ENCODE measurements at regions not wholly inside any gene's neighbourhood (a gene's known extent, or its start where the extent isn't known, plus 50 kb on each side); places are given as distances from the start of the nearest gene placed in this dataset.

DNA sequence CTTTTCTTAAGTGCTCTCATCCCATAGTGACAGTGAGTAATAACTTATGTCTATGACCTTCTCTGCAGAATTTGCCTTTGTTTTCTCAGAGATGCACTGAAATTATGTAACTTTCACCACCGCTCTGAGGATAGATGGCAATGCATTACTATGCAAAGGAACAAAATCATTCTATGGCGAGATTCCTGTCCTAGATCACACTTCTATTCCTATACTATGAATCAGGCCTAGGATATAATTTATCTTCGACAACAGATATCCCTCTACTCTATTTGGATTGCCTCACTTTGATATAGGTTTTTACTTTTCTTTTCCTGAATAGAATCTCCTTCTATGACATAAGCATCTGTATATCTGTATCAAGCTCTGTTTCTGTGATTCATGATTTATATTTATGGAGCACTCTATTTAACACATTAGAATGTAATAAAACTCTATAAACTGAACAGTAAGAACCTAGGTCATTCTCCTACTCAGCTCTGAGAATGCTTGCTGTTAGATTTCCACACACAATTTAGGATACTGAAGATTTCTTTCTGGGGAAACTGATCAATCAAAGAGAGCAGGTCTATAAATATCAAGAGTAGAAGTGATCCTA lies 1082.3 kb upstream of the ADGRL3 start:
- no peak for DNase-seq (ENCODE audit: extremely low spot score, unreplicated experiment)
- Mint-ChIP-seq H3K9me3 (ENCODE audit: unreplicated experiment) (no peaks in the 10 kb centered on the region), H3K4me3 (ENCODE audit: unreplicated experiment) (no peak overlapping the region), H3K4me1 (ENCODE audit: unreplicated experiment) (no peaks in the 10 kb centered on the region), H3K36me3 (ENCODE audit: unreplicated experiment) (no peaks in the 10 kb centered on the region), H3K27me3 (ENCODE audit: unreplicated experiment) (peaks cover 5% of the 10 kb centered on the region), H3K27ac (ENCODE audit: unreplicated experiment) (no peak overlapping the region)
- TF ChIP-seq CTCF (IDR thresholded peaks at IDR 0.05), result no peak

DNA sequence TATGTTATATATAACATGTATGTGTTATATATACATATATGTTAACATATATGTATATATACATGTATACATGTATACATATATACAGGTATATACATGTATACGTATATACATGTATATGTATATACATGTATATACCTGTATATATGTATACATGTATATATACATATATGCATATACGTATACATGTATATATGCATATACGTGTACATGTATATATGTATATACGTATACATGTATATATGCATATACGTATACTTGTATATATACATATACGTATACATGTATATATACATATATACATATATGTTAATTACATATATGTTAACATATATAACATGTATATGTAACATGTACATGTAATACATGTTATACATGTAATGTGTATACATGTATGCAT lies 1077.3 kb upstream of the ADGRL3 start:
- Mint-ChIP-seq H3K36me3 (ENCODE audit: unreplicated experiment) (no peaks in the 10 kb centered on the region), H3K27me3 (ENCODE audit: unreplicated experiment) (no peaks in the 10 kb centered on the region), H3K27ac (ENCODE audit: unreplicated experiment) (no peak overlapping the region), H3K4me1 (ENCODE audit: unreplicated experiment) (no peaks in the 10 kb centered on the region), H3K4me3 (ENCODE audit: unreplicated experiment) (no peak overlapping the region), H3K9me3 (ENCODE audit: unreplicated experiment) (no peaks in the 10 kb centered on the region)
- no peak for TF ChIP-seq CTCF (IDR thresholded peaks at IDR 0.05)
- no peak for DNase-seq (ENCODE audit: extremely low spot score, unreplicated experiment)

DNA sequence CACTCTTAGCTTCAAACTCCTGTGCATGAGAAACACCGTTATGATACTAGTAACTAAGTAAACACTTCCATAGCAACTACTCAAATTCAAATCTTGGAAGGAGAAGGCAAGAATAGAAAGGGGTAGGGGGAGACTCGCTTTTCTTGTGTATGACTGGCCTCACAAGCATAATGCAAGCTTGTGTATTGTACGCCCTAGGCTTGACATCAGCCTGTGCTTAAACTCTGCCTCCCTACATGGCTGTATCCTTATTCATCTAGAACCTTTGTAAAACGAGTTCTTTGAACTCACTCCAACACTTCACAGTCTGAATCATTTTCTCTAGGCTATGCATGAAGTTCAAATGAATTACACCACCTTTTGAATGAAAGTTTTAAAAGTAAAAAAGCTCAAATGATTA lies 1071.2 kb upstream of the ADGRL3 start:
- no peak for TF ChIP-seq CTCF (IDR thresholded peaks at IDR 0.05)
- no peak overlapping the region for H3K4me3 Mint-ChIP-seq (ENCODE audit: unreplicated experiment)
- peaks cover 4% of the 10 kb centered on the region for H3K4me1 Mint-ChIP-seq (ENCODE audit: unreplicated experiment)
- no peaks in the 10 kb centered on the region for H3K9me3 Mint-ChIP-seq (ENCODE audit: unreplicated experiment)
- H3K27me3 Mint-ChIP-seq (ENCODE audit: unreplicated experiment), result no peaks in the 10 kb centered on the region
- H3K36me3 Mint-ChIP-seq (ENCODE audit: unreplicated experiment), result no peaks in the 10 kb centered on the region
- DNase-seq (ENCODE audit: extremely low spot score, unreplicated experiment), result no peak
- H3K27ac Mint-ChIP-seq (ENCODE audit: unreplicated experiment), result no peak overlapping the region

DNA sequence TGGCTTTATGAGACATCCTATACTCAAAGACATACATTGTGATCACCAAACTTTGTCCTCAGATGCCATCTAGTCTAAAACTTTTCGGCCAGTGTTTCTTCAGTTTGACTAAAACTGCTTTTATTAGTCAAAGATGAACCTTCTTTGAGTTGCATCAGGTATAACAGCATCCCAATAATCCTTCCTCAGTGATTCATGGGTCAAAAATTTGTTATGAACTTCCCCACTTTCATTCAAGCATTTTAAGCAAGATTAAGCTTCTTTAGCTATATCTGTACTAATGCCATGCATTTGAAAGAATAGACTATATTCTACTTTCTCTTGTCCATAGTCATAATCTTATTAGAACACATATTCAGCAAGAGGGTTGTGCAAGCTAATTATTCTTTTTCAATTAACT lies 1070.4 kb upstream of the ADGRL3 start:
- DNase-seq (ENCODE audit: extremely low spot score, unreplicated experiment), result no peak
- H3K4me1 Mint-ChIP-seq (ENCODE audit: unreplicated experiment), result peaks cover 4% of the 10 kb centered on the region
- no peaks in the 10 kb centered on the region for H3K9me3 Mint-ChIP-seq (ENCODE audit: unreplicated experiment)
- H3K27ac Mint-ChIP-seq (ENCODE audit: unreplicated experiment), result no peak overlapping the region
- H3K27me3 Mint-ChIP-seq (ENCODE audit: unreplicated experiment), result no peaks in the 10 kb centered on the region
- no peak for TF ChIP-seq CTCF (IDR thresholded peaks at IDR 0.05)
- no peaks in the 10 kb centered on the region for H3K36me3 Mint-ChIP-seq (ENCODE audit: unreplicated experiment)
- H3K4me3 Mint-ChIP-seq (ENCODE audit: unreplicated experiment), result no peak overlapping the region

DNA sequence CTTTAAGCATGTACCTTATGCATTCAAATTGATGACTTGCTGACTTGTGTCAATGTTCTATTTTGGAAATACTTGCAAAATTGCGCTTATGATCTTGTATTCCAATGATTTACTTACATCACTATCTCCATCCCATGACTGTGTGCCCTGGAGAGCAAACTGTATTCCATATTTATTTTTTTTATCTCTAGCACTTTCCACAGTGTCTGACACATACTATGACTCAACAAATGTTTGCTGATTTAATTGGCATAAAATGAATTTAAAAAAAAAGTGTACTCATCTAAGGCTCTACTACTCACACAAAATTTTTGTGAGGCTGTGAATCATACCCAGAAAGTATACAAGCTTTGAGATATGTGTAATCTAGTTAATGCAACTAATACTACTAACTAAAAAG lies 1066.8 kb upstream of the ADGRL3 start:
- no peak overlapping the region for H3K27ac Mint-ChIP-seq (ENCODE audit: unreplicated experiment)
- no peaks in the 10 kb centered on the region for H3K9me3 Mint-ChIP-seq (ENCODE audit: unreplicated experiment)
- H3K4me3 Mint-ChIP-seq (ENCODE audit: unreplicated experiment), result no peak overlapping the region
- no peak for DNase-seq (ENCODE audit: extremely low spot score, unreplicated experiment)
- no peaks in the 10 kb centered on the region for H3K36me3 Mint-ChIP-seq (ENCODE audit: unreplicated experiment)
- peaks cover 4% of the 10 kb centered on the region for H3K4me1 Mint-ChIP-seq (ENCODE audit: unreplicated experiment)
- no peak for TF ChIP-seq CTCF (IDR thresholded peaks at IDR 0.05)
- no peaks in the 10 kb centered on the region for H3K27me3 Mint-ChIP-seq (ENCODE audit: unreplicated experiment)
